ENCODE measurements at regions not wholly inside any gene's neighbourhood (a gene's known extent, or its start where the extent isn't known, plus 50 kb on each side); places are given as distances from the start of the nearest gene placed in this dataset.

GRCh38 chr10:131781791-131782190 is 119.0 kb upstream of the PPP2R2D start:
- DNase-seq (ENCODE audit: extremely low read depth in 1 of 2, low read depth in 1 of 2): no peak

- no peak for DNase-seq (ENCODE audit: extremely low read depth in 1 of 2, low read depth in 1 of 2)
Observed at GRCh38 chr10:131784363-131785120, 116.3 kb upstream of the PPP2R2D start.

- no peak for DNase-seq (ENCODE audit: extremely low read depth in 1 of 2, low read depth in 1 of 2)
Observed at GRCh38 chr10:131785121-131785460, 115.7 kb upstream of the PPP2R2D start.

GRCh38 chr10:131786756-131787605 is 113.8 kb upstream of the PPP2R2D start:
- no peak for DNase-seq (ENCODE audit: extremely low read depth in 1 of 2, low read depth in 1 of 2)

- no peak for DNase-seq (ENCODE audit: extremely low read depth in 1 of 2, low read depth in 1 of 2)
Observed at GRCh38 chr10:131787961-131788360, 112.8 kb upstream of the PPP2R2D start.

- DNase-seq (ENCODE audit: extremely low read depth in 1 of 2, low read depth in 1 of 2): no peak
Observed at GRCh38 chr10:131788386-131788785, 112.4 kb upstream of the PPP2R2D start.

GRCh38 chr10:131789516-131789915 is 111.3 kb upstream of the PPP2R2D start:
- no peak for DNase-seq (ENCODE audit: extremely low read depth in 1 of 2, low read depth in 1 of 2)

- DNase-seq (ENCODE audit: extremely low read depth in 1 of 2, low read depth in 1 of 2): no peak
Observed at GRCh38 chr10:131790021-131790420, 110.8 kb upstream of the PPP2R2D start.

- DNase-seq (ENCODE audit: extremely low read depth in 1 of 2, low read depth in 1 of 2): no peak
Observed at GRCh38 chr10:131792011-131792651, 108.7 kb upstream of the PPP2R2D start.

- DNase-seq (ENCODE audit: extremely low read depth in 1 of 2, low read depth in 1 of 2): no peak
Observed at GRCh38 chr10:131792809-131793208, 108.0 kb upstream of the PPP2R2D start.

- no peak for DNase-seq (ENCODE audit: extremely low read depth in 1 of 2, low read depth in 1 of 2)
Observed at GRCh38 chr10:131795761-131796160, 105.0 kb upstream of the PPP2R2D start.

- no peak for DNase-seq (ENCODE audit: extremely low read depth in 1 of 2, low read depth in 1 of 2)
Observed at GRCh38 chr10:131797626-131798025, 103.2 kb upstream of the PPP2R2D start.

GRCh38 chr10:131799429-131799828 is 101.4 kb upstream of the PPP2R2D start:
- no peak for DNase-seq (ENCODE audit: extremely low read depth in 1 of 2, low read depth in 1 of 2)

GRCh38 chr10:131802156-131802915 is 98.5 kb upstream of the PPP2R2D start:
- DNase-seq (ENCODE audit: extremely low read depth in 1 of 2, low read depth in 1 of 2): no peak

GRCh38 chr10:131802996-131803395 is 97.8 kb upstream of the PPP2R2D start:
- no peak for DNase-seq (ENCODE audit: extremely low read depth in 1 of 2, low read depth in 1 of 2)

- no peak for DNase-seq (ENCODE audit: extremely low read depth in 1 of 2, low read depth in 1 of 2)
Observed at GRCh38 chr10:131803860-131804425, 96.9 kb upstream of the PPP2R2D start.

GRCh38 chr10:131804551-131805295 is 96.1 kb upstream of the PPP2R2D start:
- no peak for DNase-seq (ENCODE audit: extremely low read depth in 1 of 2, low read depth in 1 of 2)

GRCh38 chr10:131805696-131806095 is 95.1 kb upstream of the PPP2R2D start:
- no peak for DNase-seq (ENCODE audit: extremely low read depth in 1 of 2, low read depth in 1 of 2)

- no peak for DNase-seq (ENCODE audit: extremely low read depth in 1 of 2, low read depth in 1 of 2)
Observed at GRCh38 chr10:131806146-131806545, 94.7 kb upstream of the PPP2R2D start.

Measured in activated CD8-positive, alpha-beta memory T cell treated with anti-CD3 and anti-CD28 coated beads for 1 hour (primary cell).